GM19239 (cell line): ENCODE measurements at regions not wholly inside any gene's neighbourhood (a gene's known extent, or its start where the extent isn't known, plus 50 kb on each side); places are given as distances from the start of the nearest gene placed in this dataset.
"Not testable (repeated sequence)": the region's sequence is repeated elsewhere in the genome, so short reads cannot be mapped to it uniquely, and the experiment has no call there.

Source experiments
- DNase-seq: peaks from one replicate; pipeline ENCODE4 v3.0.0; 2011; ENCODE audit warnings: low spot score; ENCODE audit not compliant: insufficient read length
- FAIRE-seq: peaks from 2 replicates; lab custom pipeline; 2011; peaks lifted over from hg19 to GRCh38; lab: Jason Lieb, UNC

GRCh38 chr4:162770761-162771490 lies 395.8 kb downstream of the NAF1 start:
- no peak for FAIRE-seq

DNA sequence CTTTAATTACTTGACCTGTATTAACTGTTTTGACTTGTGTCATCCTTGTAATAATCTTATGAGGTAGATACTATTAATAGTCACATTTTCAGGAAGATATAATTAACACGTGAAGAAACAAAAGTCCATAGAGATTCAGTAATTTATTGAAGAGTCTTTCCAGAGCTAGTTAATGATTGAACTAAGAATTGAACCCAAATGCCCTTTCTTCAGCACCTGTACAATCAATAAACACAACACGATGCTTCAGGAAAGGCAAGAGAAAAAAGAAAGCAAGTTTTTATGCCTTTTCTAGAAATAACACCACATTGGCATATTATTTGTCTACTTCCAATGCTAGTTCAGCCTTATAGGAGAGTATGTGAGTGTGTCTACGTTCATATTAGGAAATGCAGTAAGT lies 399.6 kb downstream of the NAF1 start:
- FAIRE-seq (no peak), DNase-seq (no peak)

More at GRCh38 chr4:162770761-162771490, 395.8 kb downstream of the NAF1 start:
- no peak for DNase-seq

GRCh38 chr4:162761965-162762364 lies 404.7 kb downstream of the NAF1 start:
- DNase-seq (no peak), FAIRE-seq (no peak)

GRCh38 chr4:162740228-162740627 lies 426.5 kb downstream of the NAF1 start:
- DNase-seq, FAIRE-seq: not testable (repeated sequence)

DNA sequence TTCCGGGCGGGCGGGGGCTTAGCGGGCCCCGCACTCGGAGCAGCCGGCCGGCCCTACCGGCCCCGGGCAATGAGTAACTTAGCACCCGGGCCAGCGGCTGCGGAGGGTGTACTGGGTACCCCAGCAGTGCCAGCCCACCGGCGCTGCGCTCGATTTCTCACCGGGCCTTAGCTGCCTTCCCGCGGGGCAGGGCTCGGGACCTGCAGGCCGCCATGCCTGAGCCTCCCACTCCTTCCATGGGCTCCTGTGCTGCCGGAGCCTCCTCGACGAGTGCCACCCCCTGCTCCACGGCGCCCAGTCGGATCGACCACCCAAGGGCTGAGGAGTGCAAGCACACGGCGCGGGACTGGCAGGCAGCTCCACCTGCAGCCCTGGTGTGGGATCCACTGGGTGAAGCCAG lies 427.1 kb downstream of the NAF1 start:
- not testable (repeated sequence) for DNase-seq, FAIRE-seq

DNA sequence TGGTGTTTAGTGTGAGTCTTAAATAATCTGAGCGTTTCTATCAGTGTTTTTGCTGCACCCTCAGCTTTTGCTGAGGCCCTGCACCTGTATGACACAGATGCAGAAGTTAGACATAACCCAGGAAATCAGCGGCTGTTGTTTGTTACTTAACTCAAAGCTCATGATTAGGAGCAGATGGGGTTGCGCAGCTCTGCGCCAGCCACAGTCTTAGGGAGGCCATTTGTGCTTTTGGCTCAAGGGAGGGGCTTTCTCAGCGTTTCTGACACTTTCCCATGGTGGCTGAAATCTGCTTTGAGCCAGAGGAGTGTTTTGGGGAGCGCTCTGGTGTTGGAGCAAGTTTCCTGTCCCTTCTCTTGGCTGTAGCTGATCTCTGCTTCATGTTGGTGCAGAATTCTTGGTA lies 433.8 kb downstream of the NAF1 start:
- FAIRE-seq: no peak

GRCh38 chr4:162727766-162728165 lies 438.9 kb downstream of the NAF1 start:
- DNase-seq (no peak), FAIRE-seq (no peak)

More for the DNA sequence above, 433.8 kb downstream of the NAF1 start:
- no peak for DNase-seq

- FAIRE-seq: no peak
- no peak for DNase-seq
Observed at GRCh38 chr4:162727232-162727631, 439.5 kb downstream of the NAF1 start.

GRCh38 chr4:162715401-162715800 lies 451.3 kb downstream of the NAF1 start:
- no peak for FAIRE-seq

GRCh38 chr4:162707962-162708361 lies 458.7 kb downstream of the NAF1 start:
- DNase-seq (no peak), FAIRE-seq (peak; percentile 82)

More at GRCh38 chr4:162715401-162715800, 451.3 kb downstream of the NAF1 start:
- no peak for DNase-seq

DNA sequence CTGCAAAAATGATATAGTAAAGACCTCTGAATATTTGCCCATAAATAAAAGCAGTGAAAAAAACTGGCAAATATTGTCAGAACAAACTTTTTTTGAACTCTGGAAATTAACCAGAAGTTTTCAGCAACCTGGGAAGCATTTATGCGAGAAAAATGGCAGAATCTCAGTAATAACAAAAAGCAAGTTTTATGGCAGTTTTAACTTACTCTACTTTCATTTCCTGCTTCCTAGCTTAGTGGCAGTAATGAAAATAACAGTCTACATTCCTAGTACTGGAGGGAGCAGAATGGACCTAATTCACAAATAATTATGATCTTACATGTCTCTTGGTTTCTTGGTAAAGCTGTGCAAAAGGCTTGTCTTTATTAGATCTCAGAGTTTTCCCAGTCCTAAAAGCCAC lies 460.1 kb downstream of the NAF1 start:
- DNase-seq: no peak
- no peak for FAIRE-seq

- no peak for FAIRE-seq
- DNase-seq: no peak
Observed at GRCh38 chr4:162706051-162706450, 460.6 kb downstream of the NAF1 start.

DNA sequence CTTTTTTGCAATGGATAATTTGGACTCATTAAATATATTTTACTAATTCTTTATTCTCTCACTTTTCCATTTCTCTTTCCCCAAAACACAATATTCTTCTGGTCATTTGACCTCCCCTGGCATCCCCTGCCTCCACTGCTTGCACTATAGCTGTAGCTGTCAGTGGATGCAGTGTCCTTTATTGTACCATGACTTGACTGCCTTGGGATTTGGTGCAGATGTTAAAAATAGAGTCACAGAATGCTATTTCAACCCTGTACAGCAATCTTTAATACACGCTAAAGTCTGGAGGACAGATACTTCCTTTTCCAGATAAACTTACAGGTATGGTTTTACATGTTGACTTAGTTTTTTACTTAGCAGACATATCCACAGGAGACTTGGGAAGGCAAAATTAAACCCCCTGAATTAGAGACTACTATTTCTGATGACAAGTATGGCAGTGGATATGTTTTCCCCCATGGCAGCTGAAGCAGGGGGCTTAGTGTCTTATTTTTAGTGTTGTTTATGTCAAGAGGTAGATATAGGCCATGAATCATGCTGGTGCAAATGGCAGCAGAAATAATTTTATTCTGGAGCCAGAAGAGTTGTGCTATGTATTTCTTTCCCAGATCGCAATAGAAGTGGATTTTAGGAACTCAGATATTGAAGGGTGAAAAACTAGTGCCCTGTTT lies 461.4 kb downstream of the NAF1 start:
- FAIRE-seq: no peak
- DNase-seq: no peak

- DNase-seq: no peak
- FAIRE-seq: peak; percentile 18
Observed at GRCh38 chr4:162700815-162701361, 465.8 kb downstream of the NAF1 start.

GRCh38 chr4:162700358-162700757 lies 466.3 kb downstream of the NAF1 start:
- no peak for DNase-seq
- FAIRE-seq: no peak

DNA sequence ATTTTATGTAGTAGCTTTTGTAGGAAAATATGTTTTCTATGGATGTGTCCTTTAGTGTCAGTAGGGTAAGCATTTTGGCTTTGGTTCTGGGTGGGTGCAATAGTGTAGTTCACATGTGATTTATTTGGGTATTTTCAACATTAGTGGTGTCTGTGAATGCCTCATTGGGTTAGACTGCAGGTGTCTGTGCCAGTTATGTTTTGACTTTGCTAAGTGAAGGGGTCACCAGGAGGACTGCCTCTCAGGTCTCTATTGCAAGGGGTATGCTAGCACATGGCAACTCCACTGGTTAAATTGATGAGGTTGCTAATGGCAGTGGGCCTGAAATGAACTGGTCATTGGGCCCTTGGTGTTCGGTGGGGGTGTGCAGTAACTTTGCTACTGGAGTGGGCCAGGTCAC lies 467.1 kb downstream of the NAF1 start:
- DNase-seq: no peak
- FAIRE-seq: no peak

- DNase-seq: no peak
- no peak for FAIRE-seq
Observed at GRCh38 chr4:162685410-162685809, 481.3 kb downstream of the NAF1 start.

DNA sequence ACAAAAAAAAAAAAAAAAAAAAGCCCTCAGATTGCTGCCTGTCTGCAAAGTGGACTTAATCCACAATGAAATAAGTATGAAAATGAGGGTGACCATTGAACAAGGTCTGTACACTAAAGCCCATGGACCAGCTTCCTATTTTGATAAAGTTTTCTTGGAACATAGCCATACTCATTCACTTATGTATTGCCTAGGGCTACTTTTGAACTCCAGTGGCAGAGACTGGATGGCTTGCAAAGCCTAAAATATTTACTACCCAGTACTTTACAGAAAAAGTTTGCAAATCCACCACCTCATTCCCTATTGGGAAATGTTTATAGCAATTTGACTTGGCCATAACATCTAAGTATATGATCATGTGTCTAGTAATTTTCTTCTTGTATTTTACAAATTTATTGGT lies 481.7 kb downstream of the NAF1 start:
- DNase-seq (no peak), FAIRE-seq (no peak)

GRCh38 chr4:162684371-162684700 lies 482.4 kb downstream of the NAF1 start:
- DNase-seq (no peak), FAIRE-seq (no peak)

DNA sequence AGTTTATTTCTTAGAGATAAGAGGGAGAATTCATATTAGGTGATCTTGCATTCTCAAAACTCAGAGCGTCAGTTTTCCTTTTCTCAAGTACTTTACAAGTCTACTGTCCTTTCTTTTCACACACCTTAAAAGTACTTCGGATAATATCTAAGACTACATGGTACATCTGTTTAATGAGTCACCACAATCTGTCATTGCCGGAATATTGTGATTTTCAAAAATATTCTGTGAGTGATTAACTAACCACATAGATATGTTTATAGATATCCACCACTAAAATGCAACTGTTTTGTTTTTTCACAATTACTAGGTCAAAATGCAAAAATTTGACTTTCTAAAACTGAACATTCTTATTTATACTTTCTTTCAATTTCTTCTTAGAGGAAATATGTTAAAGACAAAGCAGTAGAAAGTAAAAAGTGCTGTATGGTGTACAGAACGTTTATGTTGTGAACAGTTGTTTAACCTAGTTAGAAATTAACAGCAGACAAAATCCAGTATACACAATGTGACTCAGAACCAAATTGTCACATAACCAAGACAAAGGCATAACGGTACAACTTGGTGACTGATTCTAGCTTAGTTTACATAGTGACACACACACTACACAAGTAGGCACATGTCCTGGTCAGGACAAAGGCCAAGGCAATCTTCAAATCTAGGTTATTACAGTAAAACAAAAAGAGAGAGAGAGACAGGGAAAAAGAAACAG lies 482.9 kb downstream of the NAF1 start:
- DNase-seq: no peak
- no peak for FAIRE-seq

DNA sequence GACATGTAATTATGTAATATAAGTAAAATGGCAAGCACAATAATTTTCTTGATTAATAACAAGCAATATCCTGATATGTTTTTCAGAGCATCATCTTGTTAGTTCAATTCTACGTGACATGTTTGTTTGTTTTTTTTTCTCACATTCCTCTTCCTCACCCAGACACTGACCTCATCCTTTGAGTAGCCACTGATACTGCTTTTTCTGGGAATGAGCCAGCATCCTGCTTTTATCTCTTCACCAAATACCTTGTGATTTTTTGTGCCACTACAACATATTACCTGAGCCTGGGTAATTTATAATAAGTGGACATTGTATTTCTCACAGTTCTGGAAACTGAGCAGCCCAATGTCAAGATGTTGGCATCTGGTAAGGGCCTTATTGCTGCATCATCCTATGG lies 484.0 kb downstream of the NAF1 start:
- no peak for DNase-seq

More for the DNA sequence above, 484.0 kb downstream of the NAF1 start:
- no peak for FAIRE-seq
